HG03196 (cell line): ENCODE measurements at regions not wholly inside any gene's neighbourhood (a gene's known extent, or its start where the extent isn't known, plus 50 kb on each side); places are given as distances from the start of the nearest gene placed in this dataset.

Experiments used
- ATAC-seq: cut with Tn5 transposase; IDR thresholded peaks from one replicate; pipeline ENCODE4 v1.9.1; 2021; ENCODE audit not compliant: unreplicated experiment

- no peak for ATAC-seq
These were observed 444.9 kb downstream of the LTN1 start for GRCh38 chr21:28547766-28548165.

- no peak for ATAC-seq
These were observed 448.7 kb downstream of the LTN1 start for GRCh38 chr21:28543975-28544374.

- no peak for ATAC-seq
These were observed 451.1 kb downstream of the LTN1 start for GRCh38 chr21:28541371-28542112.

- no peak for ATAC-seq
These were observed 452.2 kb downstream of the LTN1 start for GRCh38 chr21:28540514-28540913.

GRCh38 chr21:28539623-28539988 lies 453.1 kb downstream of the LTN1 start:
- ATAC-seq: no peak

GRCh38 chr21:28538987-28539622 lies 453.6 kb downstream of the LTN1 start:
- ATAC-seq: no peak

GRCh38 chr21:28537371-28538079 lies 455.2 kb downstream of the LTN1 start:
- ATAC-seq: no peak

GRCh38 chr21:28532446-28532845 lies 460.2 kb downstream of the LTN1 start:
- ATAC-seq: no peak

- ATAC-seq: no peak
These were observed 469.3 kb downstream of the LTN1 start for GRCh38 chr21:28523367-28523766.

- ATAC-seq: no peak
These were observed 470.5 kb downstream of the LTN1 start for GRCh38 chr21:28522014-28522799.

GRCh38 chr21:28518630-28519029 lies 474.0 kb downstream of the LTN1 start:
- ATAC-seq: no peak

- peak; percentile 99 for ATAC-seq
These were observed 475.6 kb downstream of the LTN1 start for GRCh38 chr21:28516991-28517592.

GRCh38 chr21:28516021-28516420 lies 476.7 kb downstream of the LTN1 start:
- ATAC-seq: no peak

- ATAC-seq: no peak
These were observed 479.2 kb downstream of the LTN1 start for GRCh38 chr21:28513428-28513827.

GRCh38 chr21:28509031-28509430 lies 483.6 kb downstream of the LTN1 start:
- ATAC-seq: no peak

GRCh38 chr21:28508126-28508525 lies 484.6 kb downstream of the LTN1 start:
- ATAC-seq: no peak

- no peak for ATAC-seq
These were observed 496.2 kb downstream of the LTN1 start for GRCh38 chr21:28496517-28496916.

- no peak for ATAC-seq
These were observed 500.6 kb downstream of the LTN1 start for GRCh38 chr21:28492127-28492526.

GRCh38 chr21:28489821-28490350 lies 502.8 kb downstream of the LTN1 start:
- no peak for ATAC-seq

GRCh38 chr21:28489162-28489561 lies 503.5 kb downstream of the LTN1 start:
- ATAC-seq: no peak
